Ovary (tissue), 3 donors: ENCODE measurements at regions not wholly inside any gene's neighbourhood (a gene's known extent, or its start where the extent isn't known, plus 50 kb on each side); places are given as distances from the start of the nearest gene placed in this dataset.

Experiments
- CTCF ChIP-seq, 3 donors: fragments of 450-650 bp in 2 of 3; fragments of 200-600 bp in 1 of 3; IDR thresholded peaks; one replicate each; pipeline versions ENCODE4 v1.5.1 to v1.8.0; 2016 to 2022; ENCODE audit warnings: antibody characterized with exemption in 3 of 3, mild to moderate bottlenecking in 1 of 3
- EP300 ChIP-seq: sonication (generic); formaldehyde crosslinking; IDR thresholded peaks from one replicate; pipeline ENCODE4 v1.6.1; 2017; ENCODE audit warnings: antibody characterized with exemption
- POLR2A ChIP-seq: fragments of 450-650 bp; IDR thresholded peaks from one replicate; pipeline ENCODE4 v1.6.1; 2017; ENCODE audit warnings: antibody characterized with exemption, mild to moderate bottlenecking, moderate library complexity
- donor health status: DM: no; HTN: no; CAD: no.

GRCh38 chr9:88320748-88321415 is 67.4 kb upstream of the SPIN1 start:
- TF ChIP-seq CTCF (IDR thresholded peaks at IDR 0.05) (no peak), EP300 (no peak), POLR2A (no peak)
